Uterus (tissue), 2 donors: ENCODE measurements at regions not wholly inside any gene's neighbourhood (a gene's known extent, or its start where the extent isn't known, plus 50 kb on each side); places are given as distances from the start of the nearest gene placed in this dataset.

Source experiments
- CTCF ChIP-seq, 4 experiments: fragments of 200-600 bp in 2 of 4; fragments of 450-650 bp in 2 of 4; sonication (generic) in 2 of 4; IDR thresholded peaks; one replicate each; pipeline ENCODE4 v1.5.1; 2016 to 2019; ENCODE audit warnings: antibody characterized with exemption in 4 of 4, mild to moderate bottlenecking in 2 of 4, moderate library complexity in 1 of 4
- POLR2A ChIP-seq, 2 donors: fragments of 450-650 bp; IDR thresholded peaks; one replicate each; pipeline ENCODE4 v1.6.1; 2016; ENCODE audit warnings: antibody characterized with exemption in 2 of 2, mild to moderate bottlenecking in 1 of 2, moderate library complexity in 1 of 2

DNA sequence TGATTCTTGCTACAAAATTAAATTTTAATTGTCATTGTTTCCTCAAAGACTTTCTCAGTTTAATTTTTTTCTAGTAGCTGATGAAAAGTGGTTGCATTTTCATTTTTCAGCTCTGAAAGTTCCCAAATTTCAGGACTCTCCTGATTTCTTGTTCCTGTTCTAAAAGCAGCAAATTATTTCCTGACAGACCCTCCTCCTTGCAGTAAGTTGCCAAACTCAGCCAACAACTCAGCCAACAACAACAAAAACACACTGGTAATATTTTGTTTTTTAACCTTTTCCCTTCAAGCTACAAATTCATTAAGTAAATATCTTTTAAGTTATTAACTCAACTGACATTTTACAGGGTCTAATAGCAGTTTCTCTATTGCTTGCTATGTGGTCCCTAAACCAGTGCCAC is 487.8 kb upstream of the NUDT12 start:
- TF ChIP-seq POLR2A (IDR thresholded peaks at IDR 0.05) (no peak), CTCF (IDR thresholded peaks at IDR 0.05) (no peak)
